Prostate gland (tissue), 2 donors: ENCODE measurements at regions not wholly inside any gene's neighbourhood (a gene's known extent, or its start where the extent isn't known, plus 50 kb on each side); places are given as distances from the start of the nearest gene placed in this dataset.
"Not testable (repeated sequence)": the region's sequence is repeated elsewhere in the genome, so short reads cannot be mapped to it uniquely, and the experiment has no call there.

Experiments used
- CTCF ChIP-seq, 4 experiments: fragments of 200-600 bp in 2 of 4; fragments of 450-650 bp in 2 of 4; sonication (generic) in 2 of 4; IDR thresholded peaks; 1 replicate in 3 of 4; 2 replicates in 1 of 4; pipeline ENCODE4 v1.5.1; 2016 to 2019; ENCODE audit warnings: antibody characterized with exemption in 4 of 4, mild to moderate bottlenecking in 2 of 4, moderate library complexity in 2 of 4
- POLR2AphosphoS5 ChIP-seq: sonication (generic); formaldehyde crosslinking; IDR thresholded peaks from one replicate; pipeline ENCODE4 v1.6.1; 2017; ENCODE audit warnings: antibody characterized with exemption

GRCh38 chr6:167216390-167217050, 58.7 kb upstream of the GPR31 start:
- not testable (repeated sequence) for TF ChIP-seq CTCF (IDR thresholded peaks at IDR 0.05); POLR2AphosphoS5
